ENCODE measurements at regions not wholly inside any gene's neighbourhood (a gene's known extent, or its start where the extent isn't known, plus 50 kb on each side); places are given as distances from the start of the nearest gene placed in this dataset.

DNA sequence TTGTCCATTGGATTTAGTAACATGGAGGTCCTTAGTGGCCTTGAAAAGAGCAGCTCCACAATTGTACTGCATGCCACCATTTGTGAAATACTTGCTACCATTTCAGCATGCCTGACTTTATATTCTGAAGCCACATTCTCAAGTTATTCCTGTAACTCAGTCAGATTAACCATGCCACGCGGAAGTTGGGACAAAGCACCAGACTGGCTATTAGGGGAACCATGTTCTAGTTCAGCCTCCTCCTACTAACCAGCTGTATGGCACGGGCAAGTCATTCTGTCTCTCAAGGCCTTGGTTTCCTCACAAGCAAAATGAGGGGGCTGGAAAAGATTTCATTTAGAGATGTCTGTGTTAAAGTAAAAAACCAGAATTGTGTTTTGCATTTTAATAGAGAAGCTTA lies 418.0 kb downstream of the PLK2 start:
- no peak for TF ChIP-seq CTCF (IDR thresholded peaks at IDR 0.05)
- intact Hi-C loops (cut with DNase I): no loop called here
- Histone ChIP-seq H3K27me3 (no peaks in the 10 kb centered on the region), H3K4me1 (peaks cover 0 to 42% (median 0%) of the 10 kb centered on the region in 9 donors), H3K27ac (no peak overlapping the region), H3K9me3 (no peaks in the 10 kb centered on the region), H3K4me3 (no peak overlapping the region), H3K36me3 (no peaks in the 10 kb centered on the region)
- ATAC-seq (no peak), DNase-seq (no peak)
- 97 to 99% methylated on average over 3 of the region's 3 CpGs for WGBS, 2 donors

DNA sequence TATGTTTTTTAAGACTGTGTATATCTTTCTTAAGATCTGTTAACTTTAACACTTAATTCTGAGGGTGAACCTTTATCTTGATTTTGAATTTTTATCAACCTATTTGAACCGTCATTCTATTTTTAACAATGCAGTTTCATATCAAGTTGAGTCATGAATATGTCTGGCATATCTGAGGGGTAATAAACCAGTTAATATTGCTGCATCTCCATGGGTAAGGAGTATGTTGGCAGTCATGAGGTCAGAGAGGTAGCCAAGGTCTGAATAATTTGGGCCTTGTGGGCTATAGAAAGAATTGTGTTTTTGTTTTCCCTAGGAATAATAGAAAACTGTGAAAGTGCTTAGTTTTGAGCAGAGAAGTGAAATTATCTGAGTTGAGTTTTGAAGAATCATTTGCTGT lies 419.0 kb downstream of the PLK2 start:
- H3K27me3 ChIP-seq: no peaks in the 10 kb centered on the region
- no peaks in the 10 kb centered on the region for H3K9me3 ChIP-seq
- TF ChIP-seq CTCF (IDR thresholded peaks at IDR 0.05): no peak
- intact Hi-C loops (cut with DNase I): no loop called here
- H3K4me1 ChIP-seq: peaks cover 0 to 42% (median 0%) of the 10 kb centered on the region in 9 donors
- ATAC-seq (no peak), DNase-seq (no peak)
- no peak overlapping the region for H3K4me3 ChIP-seq
- no peak overlapping the region for H3K27ac ChIP-seq
- WGBS, 2 donors: 0% methylated on average over 1 of the region's 1 CpG
- H3K36me3 ChIP-seq: no peaks in the 10 kb centered on the region

DNA sequence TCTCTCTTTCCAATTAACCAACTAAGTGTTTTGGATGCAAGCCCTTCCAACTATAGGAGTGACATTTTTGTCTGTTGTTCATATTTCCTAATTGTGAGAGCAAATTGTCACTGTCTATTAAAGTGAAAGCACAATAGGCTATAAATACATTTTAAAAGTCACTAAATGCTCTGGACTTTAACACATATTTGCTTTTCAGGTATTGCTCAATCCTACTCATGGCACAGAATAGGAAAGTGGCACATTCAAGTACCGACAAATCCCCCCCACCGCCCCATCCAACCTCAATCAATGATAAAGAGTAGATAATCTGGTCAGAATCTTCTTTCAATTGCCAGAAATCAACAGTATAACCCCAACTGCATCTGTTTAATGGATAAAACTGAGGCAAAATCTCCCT lies 419.8 kb downstream of the PLK2 start:
- no peak for ATAC-seq

DNA sequence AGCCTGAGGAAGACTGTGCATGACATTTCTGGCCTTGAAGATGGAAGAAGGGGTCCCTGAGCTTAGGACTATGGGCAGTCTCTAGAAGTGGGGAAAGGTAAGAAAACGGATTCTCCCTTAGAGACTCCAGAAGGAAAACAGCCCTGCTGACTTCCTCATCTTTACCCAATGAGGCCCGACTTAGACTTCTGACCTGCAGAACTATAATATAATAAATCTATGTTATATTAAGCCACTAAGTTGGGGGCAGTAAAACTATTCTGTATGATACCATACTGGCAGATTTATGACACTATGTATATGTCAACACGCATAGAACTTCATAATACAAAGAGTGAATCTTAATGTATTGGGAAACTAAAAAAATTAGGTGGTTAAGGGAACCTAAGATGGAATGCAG lies 422.0 kb downstream of the PLK2 start:
- no peaks in the 10 kb centered on the region for H3K9me3 ChIP-seq
- WGBS, 2 donors: 94 to 98% methylated on average over 3 of the region's 3 CpGs
- no peak for TF ChIP-seq CTCF (IDR thresholded peaks at IDR 0.05)
- no peaks in the 10 kb centered on the region for H3K36me3 ChIP-seq
- intact Hi-C loops (cut with DNase I): no loop called here
- no peak for ATAC-seq
- no peak overlapping the region for H3K27ac ChIP-seq
- peaks cover 0 to 19% (median 0%) of the 10 kb centered on the region in 9 donors for H3K4me1 ChIP-seq
- H3K4me3 ChIP-seq: no peak overlapping the region
- no peak for DNase-seq
- no peaks in the 10 kb centered on the region for H3K27me3 ChIP-seq

More for the DNA sequence above, 419.8 kb downstream of the PLK2 start:
- no peak overlapping the region for H3K4me3 ChIP-seq
- no peaks in the 10 kb centered on the region for H3K36me3 ChIP-seq
- H3K9me3 ChIP-seq: no peaks in the 10 kb centered on the region
- DNase-seq: no peak
- TF ChIP-seq CTCF (IDR thresholded peaks at IDR 0.05): no peak
- intact Hi-C loops (cut with DNase I): no loop called here
- no peaks in the 10 kb centered on the region for H3K27me3 ChIP-seq
- 48% methylated on average over 2 of the region's 2 CpGs for WGBS, 2 donors
- H3K4me1 ChIP-seq: peaks cover 0 to 38% (median 0%) of the 10 kb centered on the region in 9 donors
- H3K27ac ChIP-seq: no peak overlapping the region
